GM19463 (cell line): ENCODE measurements at regions not wholly inside any gene's neighbourhood (a gene's known extent, or its start where the extent isn't known, plus 50 kb on each side); places are given as distances from the start of the nearest gene placed in this dataset.
A peak's percentile ranks its signal among the peaks of the same experiment; 100 is the strongest.
"Not testable (repeated sequence)": the region's sequence is repeated elsewhere in the genome, so short reads cannot be mapped to it uniquely, and the experiment has no call there.

Experiments used
- ATAC-seq: cut with Tn5 transposase; IDR thresholded peaks from one replicate; pipeline ENCODE4 v1.9.1; 2021; ENCODE audit warnings: mild to moderate bottlenecking, moderate library complexity; ENCODE audit not compliant: unreplicated experiment

- no peak for ATAC-seq
Measured at GRCh38 chr2:156769802-156770201, 333.6 kb downstream of the GPD2 start.

- no peak for ATAC-seq
Measured at GRCh38 chr2:156778916-156779315, 342.7 kb downstream of the GPD2 start.

- no peak for ATAC-seq
Measured at GRCh38 chr2:156779416-156780120, 343.4 kb downstream of the GPD2 start.

GRCh38 chr2:156781677-156782076 is 345.5 kb downstream of the GPD2 start:
- not testable (repeated sequence) for ATAC-seq

- no peak for ATAC-seq
Measured at GRCh38 chr2:156784020-156784701, 348.0 kb downstream of the GPD2 start.

GRCh38 chr2:156787517-156787916 is 351.3 kb downstream of the GPD2 start:
- ATAC-seq = no peak

GRCh38 chr2:156790343-156791037 is 354.3 kb downstream of the GPD2 start:
- no peak for ATAC-seq

- no peak for ATAC-seq
Measured at GRCh38 chr2:156792242-156792840, 356.2 kb downstream of the GPD2 start.

GRCh38 chr2:156797832-156798231 is 361.7 kb downstream of the GPD2 start:
- no peak for ATAC-seq

- peak; percentile 51 for ATAC-seq
Measured at GRCh38 chr2:156800065-156800653, 364.0 kb downstream of the GPD2 start.

- no peak for ATAC-seq
Measured at GRCh38 chr2:156800781-156801361, 364.7 kb downstream of the GPD2 start.

GRCh38 chr2:156803243-156803642 is 367.1 kb downstream of the GPD2 start:
- ATAC-seq = no peak

GRCh38 chr2:156803967-156804366 is 367.8 kb downstream of the GPD2 start:
- no peak for ATAC-seq

- no peak for ATAC-seq
Measured at GRCh38 chr2:156810094-156810493, 373.9 kb downstream of the GPD2 start.

- no peak for ATAC-seq
Measured at GRCh38 chr2:156812496-156812895, 376.3 kb downstream of the GPD2 start.

GRCh38 chr2:156817430-156817829 is 381.3 kb downstream of the GPD2 start:
- ATAC-seq = no peak

- ATAC-seq = peak; percentile 60
Measured at GRCh38 chr2:156818221-156818620, 382.0 kb downstream of the GPD2 start.

- no peak for ATAC-seq
Measured at GRCh38 chr2:156818944-156819343, 382.8 kb downstream of the GPD2 start.

- no peak for ATAC-seq
Measured at GRCh38 chr2:156826341-156826933, 390.3 kb downstream of the GPD2 start.

GRCh38 chr2:156834431-156834830 is 398.3 kb downstream of the GPD2 start:
- ATAC-seq = no peak
